ENCODE measurements at regions not wholly inside any gene's neighbourhood (a gene's known extent, or its start where the extent isn't known, plus 50 kb on each side); places are given as distances from the start of the nearest gene placed in this dataset.

- DNase-seq, result no peak
- Mint-ChIP-seq H3K27me3 (ENCODE audit: low read depth) (peaks cover 37% of the 10 kb centered on the region), H3K27ac (no peak overlapping the region)
Observed at GRCh38 chr13:100812982-100813584, 138.5 kb upstream of the TMTC4 start.

GRCh38 chr13:100811928-100812327, 137.3 kb upstream of the TMTC4 start:
- H3K27me3 Mint-ChIP-seq (ENCODE audit: low read depth), result peaks cover 42% of the 10 kb centered on the region
- DNase-seq, result no peak
- no peaks in the 10 kb centered on the region for H3K36me3 Mint-ChIP-seq (ENCODE audit: insufficient read depth in 2 of 2)
- H3K9me3 Mint-ChIP-seq, result no peaks in the 10 kb centered on the region
- no peak overlapping the region for H3K27ac Mint-ChIP-seq
- no peak overlapping the region for H3K4me3 Mint-ChIP-seq
- ATAC-seq (replicated peaks in 1 of 2), result no peak
- no peaks in the 10 kb centered on the region for H3K4me1 Mint-ChIP-seq (ENCODE audit: low read depth)

More at GRCh38 chr13:100812982-100813584, 138.5 kb upstream of the TMTC4 start:
- H3K36me3 Mint-ChIP-seq (ENCODE audit: insufficient read depth in 2 of 2), result no peaks in the 10 kb centered on the region
- no peaks in the 10 kb centered on the region for H3K4me1 Mint-ChIP-seq (ENCODE audit: low read depth)
- H3K9me3 Mint-ChIP-seq, result no peaks in the 10 kb centered on the region
- ATAC-seq (replicated peaks in 1 of 2), result no peak
- no peak overlapping the region for H3K4me3 Mint-ChIP-seq

GRCh38 chr13:100811024-100811865, 136.7 kb upstream of the TMTC4 start:
- Mint-ChIP-seq H3K27ac (no peak overlapping the region), H3K4me3 (no peak overlapping the region), H3K36me3 (ENCODE audit: insufficient read depth in 2 of 2) (no peaks in the 10 kb centered on the region), H3K9me3 (no peaks in the 10 kb centered on the region), H3K27me3 (ENCODE audit: low read depth) (peaks cover 43% of the 10 kb centered on the region), H3K4me1 (ENCODE audit: low read depth) (no peaks in the 10 kb centered on the region)
- no peak for DNase-seq
- ATAC-seq (replicated peaks in 1 of 2), result no peak

- H3K9me3 Mint-ChIP-seq, result no peaks in the 10 kb centered on the region
- no peaks in the 10 kb centered on the region for H3K4me1 Mint-ChIP-seq (ENCODE audit: low read depth)
- ATAC-seq (replicated peaks in 1 of 2) (no peak), DNase-seq (no peak)
- no peak overlapping the region for H3K27ac Mint-ChIP-seq
- no peak overlapping the region for H3K4me3 Mint-ChIP-seq
- H3K27me3 Mint-ChIP-seq (ENCODE audit: low read depth), result peaks cover 35% of the 10 kb centered on the region
- H3K36me3 Mint-ChIP-seq (ENCODE audit: insufficient read depth in 2 of 2), result no peaks in the 10 kb centered on the region
Observed at GRCh38 chr13:100810481-100810880, 135.9 kb upstream of the TMTC4 start.

DNA sequence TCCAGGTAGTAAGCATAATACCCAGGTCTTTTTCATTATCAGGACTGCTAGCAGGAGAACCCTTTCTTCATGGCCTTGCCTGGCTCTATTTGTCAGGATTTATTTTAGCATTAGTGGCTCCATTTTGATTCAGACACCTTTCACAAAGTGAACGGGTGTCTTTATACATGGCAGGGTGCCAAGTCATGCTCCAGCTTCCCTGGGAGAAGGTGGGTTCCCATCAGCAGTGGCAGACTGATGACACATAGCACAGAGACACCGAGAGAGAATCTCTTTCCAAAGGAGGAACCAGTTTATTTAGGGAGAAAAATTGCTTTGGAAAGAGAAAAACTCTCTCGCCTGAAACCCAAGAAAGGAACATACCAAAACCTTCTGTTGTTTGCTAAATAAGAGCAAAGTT, 135.3 kb upstream of the TMTC4 start:
- Mint-ChIP-seq H3K9me3 (no peaks in the 10 kb centered on the region), H3K27ac (no peak overlapping the region), H3K4me1 (ENCODE audit: low read depth) (no peaks in the 10 kb centered on the region), H3K27me3 (ENCODE audit: low read depth) (peaks cover 33% of the 10 kb centered on the region), H3K4me3 (no peak overlapping the region), H3K36me3 (ENCODE audit: insufficient read depth in 2 of 2) (no peaks in the 10 kb centered on the region)
- ATAC-seq (replicated peaks in 1 of 2) (no peak), DNase-seq (no peak)

- Mint-ChIP-seq H3K36me3 (ENCODE audit: insufficient read depth in 2 of 2) (no peaks in the 10 kb centered on the region), H3K27me3 (ENCODE audit: low read depth) (peaks cover 33% of the 10 kb centered on the region)
- no peak for ATAC-seq (replicated peaks in 1 of 2)
Observed at GRCh38 chr13:100809129-100809390, 134.5 kb upstream of the TMTC4 start.

DNA sequence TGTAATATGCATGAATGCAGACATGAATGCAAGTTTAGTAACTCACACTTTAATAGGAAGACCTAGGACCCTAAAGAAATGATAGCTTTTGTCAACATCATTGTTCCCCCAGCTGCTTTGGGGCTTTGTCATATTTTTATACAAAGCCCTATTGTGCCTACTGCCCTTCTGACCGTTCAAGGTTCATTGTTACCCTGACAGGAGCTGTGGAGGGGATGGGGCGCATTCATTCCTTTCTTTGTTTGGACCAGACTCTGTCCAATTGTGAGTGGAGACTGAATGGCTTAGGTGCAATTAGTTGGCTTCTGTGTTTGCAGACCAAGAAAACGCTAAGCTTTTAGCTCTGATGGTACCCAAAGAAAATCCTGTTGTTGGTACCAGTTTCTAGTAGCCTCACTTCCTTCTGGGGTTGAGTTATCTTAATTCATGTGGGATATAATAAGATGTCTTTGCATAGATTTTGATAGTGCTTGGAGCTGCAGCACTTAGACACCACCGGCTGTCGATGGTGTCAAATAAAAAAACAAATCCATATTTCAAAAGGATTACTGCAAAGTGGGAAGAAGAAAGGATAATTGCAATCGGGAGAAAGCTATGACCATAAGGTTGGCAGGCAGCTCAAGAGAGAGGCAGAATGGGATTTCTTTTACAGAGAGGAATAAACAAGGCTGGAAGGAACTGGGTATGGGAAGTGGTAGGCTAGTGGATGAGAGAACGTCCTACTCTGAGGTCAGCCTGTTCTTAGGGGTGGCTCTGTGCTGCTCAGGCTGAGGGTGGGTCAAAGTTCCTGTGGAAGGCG, 133.9 kb upstream of the TMTC4 start:
- ATAC-seq (replicated peaks in 1 of 2), result no peak
- Mint-ChIP-seq H3K4me1 (ENCODE audit: low read depth) (no peaks in the 10 kb centered on the region), H3K9me3 (no peaks in the 10 kb centered on the region), H3K4me3 (no peak overlapping the region), H3K27me3 (ENCODE audit: low read depth) (peaks cover 33% of the 10 kb centered on the region), H3K36me3 (ENCODE audit: insufficient read depth in 2 of 2) (no peaks in the 10 kb centered on the region), H3K27ac (no peak overlapping the region)
- no peak for DNase-seq

More at GRCh38 chr13:100809129-100809390, 134.5 kb upstream of the TMTC4 start:
- DNase-seq, result no peak
- no peak overlapping the region for H3K27ac Mint-ChIP-seq
- H3K4me3 Mint-ChIP-seq, result no peak overlapping the region
- no peaks in the 10 kb centered on the region for H3K9me3 Mint-ChIP-seq
- no peaks in the 10 kb centered on the region for H3K4me1 Mint-ChIP-seq (ENCODE audit: low read depth)

DNA sequence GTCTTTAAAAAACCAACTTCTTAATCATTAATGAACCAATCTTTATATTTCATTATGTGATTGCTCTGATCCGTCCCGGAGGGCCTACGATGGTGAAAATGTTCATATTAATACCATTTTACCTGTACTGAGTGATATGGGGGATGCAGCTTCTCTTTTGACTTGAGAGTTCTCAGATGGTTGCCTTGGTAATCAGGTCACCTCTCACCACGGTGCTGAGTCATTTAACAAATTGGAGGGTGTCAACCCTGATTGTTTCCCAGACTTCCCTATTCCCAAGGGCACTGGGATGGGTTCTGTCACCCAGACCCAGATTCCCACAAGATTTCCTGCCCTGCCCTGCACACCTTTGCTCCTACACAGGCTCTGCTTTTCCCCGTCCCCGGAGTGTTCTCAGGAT, 128.5 kb upstream of the TMTC4 start:
- no peak for ATAC-seq (replicated peaks in 1 of 2)

GRCh38 chr13:100800283-100800875, 125.8 kb upstream of the TMTC4 start:
- Mint-ChIP-seq H3K4me1 (ENCODE audit: low read depth) (no peaks in the 10 kb centered on the region), H3K27me3 (ENCODE audit: low read depth) (no peaks in the 10 kb centered on the region)

More for the DNA sequence above, 128.5 kb upstream of the TMTC4 start:
- Mint-ChIP-seq H3K27me3 (ENCODE audit: low read depth) (peaks cover 7% of the 10 kb centered on the region), H3K4me3 (no peak overlapping the region), H3K27ac (no peak overlapping the region), H3K4me1 (ENCODE audit: low read depth) (no peaks in the 10 kb centered on the region), H3K36me3 (ENCODE audit: insufficient read depth in 2 of 2) (no peaks in the 10 kb centered on the region), H3K9me3 (no peaks in the 10 kb centered on the region)
- no peak for DNase-seq

DNA sequence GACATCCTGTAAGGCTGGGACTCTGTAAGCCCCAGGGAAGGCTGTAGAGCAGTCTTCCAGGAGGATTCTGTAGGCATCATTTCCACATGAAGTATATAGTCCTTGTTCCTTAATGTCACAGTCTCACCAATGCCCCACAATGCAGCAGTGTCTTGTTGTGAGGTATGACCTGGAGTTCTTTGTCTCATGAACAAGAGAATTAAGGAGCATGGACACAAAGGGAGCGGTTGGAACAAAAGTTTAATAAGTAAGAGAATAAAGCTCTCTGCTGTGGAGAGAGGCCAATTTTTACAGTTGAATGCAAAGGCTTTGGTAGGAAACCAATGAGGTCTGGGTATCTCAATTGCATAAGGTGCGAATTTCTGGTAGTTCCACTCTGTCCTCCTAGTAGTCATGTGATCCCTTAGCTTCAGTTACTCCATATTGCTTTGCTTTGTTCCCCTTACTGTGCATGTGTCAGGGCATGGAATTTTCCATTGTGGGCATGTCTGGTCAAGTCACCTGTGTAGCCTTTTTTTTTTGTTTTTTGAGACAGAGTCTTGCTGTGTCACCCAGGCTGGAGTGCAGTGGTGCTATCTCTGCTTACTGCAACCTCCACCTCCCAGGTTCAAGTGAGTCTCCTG, 124.3 kb upstream of the TMTC4 start:
- Mint-ChIP-seq H3K36me3 (ENCODE audit: insufficient read depth in 2 of 2) (peaks cover 0 to 7% of the 10 kb centered on the region in 2 donors), H3K4me3 (no peak overlapping the region), H3K27me3 (ENCODE audit: low read depth) (no peaks in the 10 kb centered on the region), H3K9me3 (peaks cover 3 to 8% of the 10 kb centered on the region in 2 donors), H3K27ac (no peak overlapping the region), H3K4me1 (ENCODE audit: low read depth) (no peaks in the 10 kb centered on the region)
- ATAC-seq (replicated peaks in 1 of 2) (no peak), DNase-seq (no peak)

More at GRCh38 chr13:100800283-100800875, 125.8 kb upstream of the TMTC4 start:
- no peak for DNase-seq
- H3K27ac Mint-ChIP-seq, result no peak overlapping the region
- peaks cover 0 to 7% of the 10 kb centered on the region in 2 donors for H3K36me3 Mint-ChIP-seq (ENCODE audit: insufficient read depth in 2 of 2)
- no peak overlapping the region for H3K4me3 Mint-ChIP-seq
- no peak for ATAC-seq (replicated peaks in 1 of 2)
- peaks cover 1 to 6% of the 10 kb centered on the region in 2 donors for H3K9me3 Mint-ChIP-seq

DNA sequence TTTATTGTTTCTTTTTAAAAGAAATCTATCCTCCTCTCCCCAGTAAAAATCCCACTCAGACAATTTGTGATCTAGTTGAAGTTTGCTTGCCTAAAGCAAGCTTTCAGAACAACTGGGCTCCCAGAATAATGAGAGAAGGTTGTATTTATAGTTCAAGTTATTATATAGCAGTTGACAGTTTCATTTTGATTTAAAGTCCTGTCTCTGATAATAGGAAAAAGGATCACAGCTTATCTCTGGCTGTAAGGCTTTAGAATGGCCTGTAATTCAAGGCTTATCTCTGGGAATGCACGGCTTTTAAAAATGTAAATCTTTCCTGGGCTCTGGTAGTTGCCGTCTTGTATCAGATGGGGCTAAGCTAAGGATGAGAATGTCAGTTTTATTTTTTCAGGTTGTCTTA, 123.3 kb upstream of the TMTC4 start:
- peaks cover 4 to 10% of the 10 kb centered on the region in 2 donors for H3K36me3 Mint-ChIP-seq (ENCODE audit: insufficient read depth in 2 of 2)
- H3K4me1 Mint-ChIP-seq (ENCODE audit: low read depth), result no peaks in the 10 kb centered on the region
- H3K27ac Mint-ChIP-seq, result no peak overlapping the region
- DNase-seq (no peak), ATAC-seq (replicated peaks in 1 of 2) (no peak)
- no peaks in the 10 kb centered on the region for H3K27me3 Mint-ChIP-seq (ENCODE audit: low read depth)
- peaks cover 3 to 8% of the 10 kb centered on the region in 2 donors for H3K9me3 Mint-ChIP-seq
- H3K4me3 Mint-ChIP-seq, result no peak overlapping the region

GRCh38 chr13:100796463-100796862, 121.9 kb upstream of the TMTC4 start:
- peaks cover 6 to 10% of the 10 kb centered on the region in 2 donors for H3K36me3 Mint-ChIP-seq (ENCODE audit: insufficient read depth in 2 of 2)
- no peak for ATAC-seq (replicated peaks in 1 of 2)
- H3K27ac Mint-ChIP-seq, result no peak overlapping the region
- H3K4me1 Mint-ChIP-seq (ENCODE audit: low read depth), result no peaks in the 10 kb centered on the region
- no peak overlapping the region for H3K4me3 Mint-ChIP-seq
- peaks cover 3 to 10% of the 10 kb centered on the region in 2 donors for H3K9me3 Mint-ChIP-seq
- DNase-seq, result no peak
- H3K27me3 Mint-ChIP-seq (ENCODE audit: low read depth), result peaks cover 6% of the 10 kb centered on the region

Measured in activated T-cell treated with anti-CD3 and anti-CD28 coated beads, Interleukin-2, amount 50 U/mL, for 72 hours (primary cell).